Left hindlimb (tissue), 1 donor: ENCODE measurements at regions not wholly inside any gene's neighbourhood (a gene's known extent, or its start where the extent isn't known, plus 50 kb on each side); places are given as distances from the start of the nearest gene placed in this dataset.

Experiments
- DNase-seq: peaks from one replicate; pipeline ENCODE4 v3.0.0-alpha.2; 2018

DNA sequence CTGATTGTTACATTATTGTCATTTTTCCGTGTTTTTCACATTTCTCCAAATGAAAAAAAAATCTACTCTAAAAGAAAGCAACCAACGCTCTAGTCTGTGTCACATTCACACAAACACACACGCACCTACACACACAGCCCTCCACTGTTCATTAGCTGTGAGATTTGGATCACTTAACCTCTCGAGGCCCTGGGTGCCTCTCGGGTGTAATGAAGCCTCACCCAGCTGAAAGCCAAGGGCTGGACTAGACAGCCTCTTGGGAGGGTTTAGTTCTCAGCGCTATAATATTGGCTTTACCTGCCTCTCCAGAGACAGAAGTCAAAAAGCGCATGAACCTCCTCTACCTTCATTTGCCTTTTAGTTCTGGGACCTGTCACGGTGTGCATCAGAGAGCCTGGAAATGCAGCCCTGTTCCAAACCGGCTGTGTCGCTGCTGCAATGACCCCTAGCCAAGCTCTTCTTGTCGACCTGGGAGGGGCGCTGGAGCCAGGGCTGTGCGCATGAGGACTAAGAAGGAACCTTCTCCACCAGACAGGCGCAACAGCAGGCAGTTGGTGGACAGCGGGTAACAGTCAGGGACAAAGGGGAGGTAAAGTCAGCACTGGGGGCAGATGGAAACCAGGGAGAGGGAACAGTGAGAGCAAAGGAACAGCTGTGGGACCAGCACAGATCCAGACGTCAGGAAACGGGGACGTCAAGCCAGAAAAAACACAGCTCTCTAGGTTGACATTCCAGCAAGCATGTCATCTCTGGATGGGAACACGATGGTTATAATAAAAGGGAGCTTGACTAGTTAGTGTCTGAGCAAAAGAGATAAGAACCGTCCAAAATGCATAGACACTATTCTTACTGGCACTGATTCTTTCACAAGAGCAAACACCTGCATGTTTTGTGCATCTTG is 375.9 kb downstream of the EFNB2 start:
- no peak for DNase-seq

DNA sequence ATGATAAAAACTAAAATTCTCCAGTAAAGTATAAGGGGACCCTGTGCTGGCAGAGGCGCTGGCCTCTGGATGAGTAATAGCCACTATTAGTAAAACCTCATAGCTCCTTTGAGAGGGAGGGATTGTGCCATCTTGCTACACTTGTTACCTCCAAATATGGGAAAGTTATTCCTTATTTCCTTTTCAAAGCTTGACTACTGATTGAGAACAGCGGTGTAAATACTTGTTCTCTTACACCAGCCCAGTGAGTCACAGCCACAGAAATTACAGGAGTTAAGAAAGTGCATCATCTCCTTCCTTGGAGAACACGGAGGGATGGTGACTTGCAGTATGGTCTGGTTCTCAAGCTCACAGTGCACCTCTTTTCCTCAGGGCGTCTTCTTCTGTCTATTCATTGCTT is 379.0 kb downstream of the EFNB2 start:
- DNase-seq: no peak

DNA sequence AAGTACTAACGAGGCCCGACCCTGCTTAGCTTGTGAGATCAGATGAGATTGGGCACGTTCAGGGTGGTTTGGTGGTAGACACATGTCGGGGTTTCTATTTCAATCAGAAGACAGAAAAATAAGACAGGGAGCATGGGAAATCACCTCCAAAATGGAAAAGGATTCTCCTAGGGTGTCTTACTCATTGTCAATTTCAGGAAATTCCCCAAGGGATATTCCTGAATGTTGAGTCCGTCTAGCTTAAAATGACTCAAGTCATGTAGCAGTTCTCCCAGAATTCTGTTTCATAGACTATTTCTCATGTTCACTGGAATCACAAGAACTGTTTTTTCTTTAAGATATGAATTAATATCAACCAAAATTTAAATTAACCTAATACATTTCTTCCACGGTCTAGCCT is 380.1 kb downstream of the EFNB2 start:
- no peak for DNase-seq

DNA sequence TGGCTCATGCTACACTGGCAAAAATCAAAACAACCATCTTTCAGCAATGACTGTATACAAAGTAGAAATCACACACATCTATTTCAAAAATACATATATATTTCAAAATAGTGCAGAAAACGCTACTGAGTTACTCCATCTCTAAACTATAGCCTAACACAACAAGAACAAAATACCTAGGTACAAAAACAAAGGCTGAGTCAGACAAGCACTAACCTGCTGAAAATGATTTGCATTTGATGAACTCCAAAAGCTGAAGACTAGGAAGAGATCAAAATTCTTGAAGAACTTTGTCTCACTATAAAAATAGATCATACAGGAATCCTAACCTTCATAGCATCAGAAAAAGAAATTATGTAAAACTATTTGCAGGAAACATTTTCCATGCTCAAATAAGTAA is 381.6 kb downstream of the EFNB2 start:
- DNase-seq: no peak

DNA sequence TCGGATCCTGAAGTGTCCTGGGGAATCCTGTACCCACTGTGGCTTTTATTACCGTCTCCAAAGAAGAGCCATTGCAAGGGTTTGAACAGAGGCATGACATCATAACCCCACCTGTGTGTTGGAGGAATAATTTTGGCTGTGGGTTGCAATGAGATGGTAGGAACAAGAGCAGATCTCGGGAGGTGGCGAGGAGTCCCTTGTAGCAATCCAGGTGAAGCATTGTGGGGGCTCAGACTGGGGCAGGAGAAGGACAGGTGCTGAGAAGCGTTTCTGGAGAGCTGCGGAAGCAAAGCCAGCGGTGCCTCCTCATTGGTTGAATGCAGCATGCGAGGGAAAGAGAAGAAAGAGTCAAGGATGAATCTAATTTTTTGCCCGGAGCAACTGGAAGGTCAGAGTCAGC is 382.4 kb downstream of the EFNB2 start:
- no peak for DNase-seq

DNA sequence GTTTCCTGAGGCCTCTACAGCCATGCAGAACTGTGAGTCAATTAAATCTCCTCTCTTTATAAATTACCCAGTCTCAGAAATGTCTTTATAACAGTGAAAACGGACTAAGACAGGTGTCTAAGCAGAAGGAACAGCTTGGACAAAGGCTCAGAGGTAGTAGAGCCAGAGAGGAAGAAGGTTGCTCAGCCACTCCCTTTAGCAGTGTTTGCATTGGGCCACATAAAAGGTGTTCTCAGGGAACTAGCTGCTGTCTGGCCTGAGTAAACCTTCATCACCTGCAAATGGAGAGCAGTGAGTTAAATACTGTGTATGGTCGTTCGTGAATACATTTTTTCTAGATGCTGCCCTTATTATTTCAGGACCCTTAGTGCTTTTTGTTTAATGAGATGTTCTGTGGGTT is 383.4 kb downstream of the EFNB2 start:
- DNase-seq: no peak

DNA sequence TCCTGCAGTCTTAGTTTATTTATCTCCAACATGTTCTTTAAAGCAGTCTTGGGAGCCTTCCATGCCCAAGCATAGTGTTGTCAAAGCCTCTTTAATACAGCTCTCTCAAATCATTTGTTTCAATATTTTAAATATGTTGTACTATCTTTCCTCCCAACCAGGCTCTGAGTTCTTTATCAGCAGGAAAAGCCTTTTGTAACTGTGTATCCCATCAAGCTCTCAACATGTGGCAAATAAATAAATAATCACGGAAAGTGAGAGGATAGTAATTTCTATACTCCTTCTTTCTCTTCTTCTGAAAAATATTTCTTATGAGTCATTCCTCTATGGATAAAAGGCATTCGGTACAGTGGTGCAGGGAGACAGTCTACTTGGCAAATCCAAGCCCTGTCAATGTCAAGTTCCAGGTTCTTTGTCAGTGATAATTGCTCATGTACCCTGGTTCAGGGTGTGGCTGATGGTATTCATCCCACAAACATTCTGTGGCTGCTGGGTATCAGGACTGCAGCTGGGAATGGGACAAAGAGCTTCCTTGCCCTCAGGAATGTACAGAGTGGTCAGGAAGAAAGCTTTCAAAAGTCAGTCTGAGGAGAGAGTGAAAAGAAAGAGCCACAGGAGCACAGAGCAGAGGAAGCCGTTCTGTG is 384.3 kb downstream of the EFNB2 start:
- no peak for DNase-seq

DNA sequence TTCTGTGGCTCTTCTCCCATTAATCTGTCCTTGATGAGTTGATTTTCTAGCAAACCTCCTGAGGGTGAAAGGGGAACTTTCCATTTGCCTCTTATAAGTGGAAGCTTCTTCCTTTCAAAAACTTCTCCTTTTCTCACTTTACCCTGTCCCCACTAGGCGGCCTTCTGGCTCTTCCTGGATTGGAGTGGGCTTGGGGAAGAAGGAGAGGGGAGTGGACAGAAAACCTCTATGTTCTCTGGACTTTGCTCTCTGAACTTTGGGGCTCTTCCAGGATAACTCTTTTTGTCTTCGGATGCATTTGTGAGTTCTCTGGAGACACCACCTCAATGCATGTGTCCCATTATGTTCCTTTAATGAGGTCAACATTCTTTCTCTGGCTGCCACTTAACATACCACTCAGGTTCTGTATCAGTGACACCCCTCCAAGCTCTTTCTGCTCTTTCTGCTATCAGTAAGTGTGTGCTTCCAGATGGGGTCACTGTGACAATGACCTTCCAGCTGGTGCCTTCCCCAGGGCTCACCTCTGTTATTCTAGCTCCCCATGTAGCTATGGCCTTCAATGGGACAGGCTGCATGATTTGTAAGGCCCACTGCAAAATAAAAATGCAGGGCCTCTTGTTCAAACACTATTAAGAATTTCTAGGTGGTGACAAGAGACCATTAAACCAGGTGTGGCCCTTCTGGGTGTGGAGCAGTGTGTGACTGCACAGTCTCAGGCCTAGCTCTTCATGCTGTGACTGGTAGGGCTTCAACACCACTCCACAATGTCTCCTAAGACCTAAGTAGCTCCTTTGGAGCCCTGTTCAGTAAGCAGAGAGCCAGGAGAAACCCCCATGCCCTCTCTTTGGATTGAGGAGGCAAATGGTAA is 389.2 kb downstream of the EFNB2 start:
- DNase-seq: no peak

DNA sequence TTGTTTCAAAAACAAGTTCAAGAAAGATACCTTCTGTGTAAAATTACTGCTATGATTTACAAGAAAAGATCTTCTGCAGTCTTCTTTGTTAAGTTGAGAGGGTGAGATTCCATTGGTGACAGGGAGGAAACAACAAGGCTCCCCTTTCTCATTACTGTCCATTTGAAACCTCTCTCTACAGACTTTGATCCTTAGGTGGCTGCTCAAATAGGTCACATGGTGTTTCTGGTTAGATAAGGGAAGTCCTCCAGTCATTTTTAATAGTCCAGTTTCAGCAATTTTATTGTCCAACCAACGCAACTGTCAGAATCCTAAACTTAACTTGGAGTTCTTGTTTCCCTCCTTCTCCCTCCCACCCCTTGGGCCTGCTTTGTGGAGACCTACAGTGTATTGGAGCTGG is 390.4 kb downstream of the EFNB2 start:
- no peak for DNase-seq

DNA sequence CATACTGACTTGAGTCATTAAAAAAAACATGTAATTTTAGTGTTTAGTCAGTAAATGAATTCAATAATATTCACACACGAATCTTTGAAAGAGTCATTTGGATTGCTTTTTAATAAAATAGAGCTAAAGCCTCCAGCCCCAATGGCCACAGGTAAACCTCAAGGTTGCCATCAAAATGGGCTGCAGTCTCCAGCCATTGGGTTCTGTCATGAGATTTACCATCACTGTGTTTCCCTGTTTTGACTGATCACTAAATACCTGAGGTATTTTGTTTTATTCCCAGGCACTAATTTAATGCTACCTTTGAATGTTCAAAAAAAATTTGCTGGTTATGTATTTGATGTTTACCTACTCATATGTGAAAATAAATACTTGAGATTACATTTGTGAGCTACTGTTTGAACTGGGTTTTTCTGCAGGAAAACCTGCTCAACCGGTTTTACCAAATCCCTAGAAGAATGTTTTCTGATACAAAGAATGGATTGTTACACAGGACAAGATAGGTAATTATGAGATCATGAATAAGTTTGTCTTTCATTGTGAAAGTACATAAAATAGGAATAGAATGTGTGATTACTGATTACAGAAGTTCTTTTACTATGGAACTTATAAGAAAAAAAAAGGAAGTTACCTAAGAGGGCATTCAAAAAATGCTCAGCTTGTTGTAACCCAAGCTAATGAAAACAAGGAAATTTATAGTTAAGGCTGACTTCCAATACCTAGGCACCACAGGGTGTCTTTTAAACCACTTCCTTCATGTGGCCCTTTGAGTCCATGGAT is 391.3 kb downstream of the EFNB2 start:
- DNase-seq: no peak

DNA sequence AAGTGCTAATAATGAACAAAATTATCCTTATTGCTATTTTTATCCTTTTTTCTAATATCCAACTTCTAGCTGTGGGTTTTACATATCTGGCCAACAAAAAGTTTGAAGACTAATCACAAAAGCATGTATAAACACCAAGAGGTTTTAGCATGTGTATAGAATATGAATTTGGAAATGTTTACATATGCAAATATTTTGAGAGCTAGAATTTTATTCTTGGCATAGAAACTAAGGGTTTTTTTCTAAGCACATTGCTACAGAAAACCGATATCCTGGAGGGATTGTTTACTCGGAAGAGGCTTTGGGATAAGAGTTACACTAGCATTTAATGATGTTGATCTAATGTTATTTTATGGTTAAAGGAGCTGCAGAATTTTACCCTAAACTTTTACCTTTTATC is 392.1 kb downstream of the EFNB2 start:
- DNase-seq: no peak

DNA sequence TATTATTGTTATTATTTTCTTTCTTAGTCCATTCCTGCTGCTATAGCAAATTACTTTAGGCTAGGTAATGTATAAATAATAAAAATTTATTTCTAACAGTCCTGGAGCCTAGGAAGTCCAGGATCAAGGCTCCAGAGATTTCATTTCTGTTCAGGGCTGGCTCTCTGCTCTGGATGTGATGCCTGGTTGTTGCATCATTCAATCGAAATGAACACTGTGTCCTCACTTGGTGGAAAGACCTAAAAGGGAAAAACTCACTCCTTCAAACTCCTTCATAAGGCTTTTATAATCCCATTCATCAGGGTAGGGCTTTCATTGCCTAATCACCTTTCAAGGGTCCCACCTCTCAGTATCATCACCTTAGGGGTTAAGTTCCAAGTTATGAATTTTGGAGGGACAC is 395.0 kb downstream of the EFNB2 start:
- no peak for DNase-seq

DNA sequence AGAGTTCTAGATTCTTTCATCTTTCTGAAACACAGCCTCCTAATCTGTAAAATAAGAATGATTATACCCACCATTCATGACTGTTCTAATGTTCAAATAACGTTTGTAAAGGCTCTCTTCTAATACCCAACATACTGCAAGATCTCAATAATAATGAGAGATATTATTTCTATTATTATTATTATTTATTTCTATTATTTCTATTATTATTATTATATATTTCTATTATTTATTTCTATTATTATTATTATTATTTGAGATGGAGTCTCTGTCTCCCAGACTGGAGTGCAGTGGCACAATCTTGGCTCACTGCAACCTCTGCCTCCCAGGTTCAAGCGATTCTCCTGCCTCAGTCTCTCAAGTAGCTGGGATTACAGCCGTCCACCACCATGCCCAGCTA is 395.5 kb downstream of the EFNB2 start:
- no peak for DNase-seq

DNA sequence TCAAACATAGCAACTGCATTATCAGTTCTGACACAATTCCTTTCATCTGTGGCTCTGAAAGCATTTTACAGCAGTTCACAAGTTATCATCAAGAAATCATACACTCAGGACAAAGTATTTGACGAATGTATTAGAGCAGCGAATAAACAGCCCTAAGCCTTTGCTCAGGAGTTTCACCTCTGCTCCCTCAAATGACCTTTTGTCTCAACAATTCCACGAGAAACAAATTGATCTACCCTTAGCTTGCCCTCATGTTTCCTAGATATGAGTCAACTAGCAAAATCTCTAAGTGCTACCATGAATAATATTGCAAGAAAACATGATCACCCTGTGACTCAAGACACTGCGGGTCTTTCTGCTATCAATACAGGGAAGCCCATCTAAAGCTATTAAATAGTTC is 396.1 kb downstream of the EFNB2 start:
- DNase-seq: no peak

DNA sequence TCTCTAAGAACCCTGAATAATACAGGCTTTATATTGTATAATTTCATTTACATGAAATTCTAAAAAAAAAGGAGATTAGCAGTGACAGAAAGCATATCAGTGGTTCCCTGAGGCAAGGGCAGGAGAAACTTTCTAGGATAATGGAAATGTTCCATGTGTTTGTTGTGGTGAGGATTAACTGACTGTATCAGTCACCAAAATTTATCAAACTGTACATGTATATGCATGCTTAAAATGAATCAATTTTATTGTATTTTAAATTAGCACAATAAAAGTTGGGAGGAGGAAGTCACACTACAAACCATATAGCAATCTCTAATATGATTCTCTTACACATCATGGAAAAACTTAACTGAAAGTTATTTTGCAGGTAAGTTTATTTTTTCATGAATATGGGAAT is 396.8 kb downstream of the EFNB2 start:
- no peak for DNase-seq

DNA sequence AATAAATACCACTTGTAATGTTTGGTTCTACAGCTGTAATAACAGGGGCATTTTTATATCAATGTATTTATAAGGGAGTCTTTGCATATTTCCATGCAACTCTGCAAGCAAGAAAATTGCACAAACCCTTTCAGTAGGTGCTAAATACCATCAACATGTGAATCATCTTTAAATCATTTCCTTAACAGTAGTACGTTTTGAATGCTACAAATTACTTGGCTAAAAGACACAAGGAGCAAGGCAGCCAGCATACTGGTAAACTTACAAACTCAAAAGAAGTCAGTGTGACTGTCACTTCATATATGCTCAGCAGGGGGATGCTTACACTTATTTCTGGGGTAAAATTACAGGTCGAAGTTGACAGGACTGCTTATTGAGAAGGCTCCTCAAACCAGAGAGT is 402.4 kb downstream of the EFNB2 start:
- DNase-seq: no peak

DNA sequence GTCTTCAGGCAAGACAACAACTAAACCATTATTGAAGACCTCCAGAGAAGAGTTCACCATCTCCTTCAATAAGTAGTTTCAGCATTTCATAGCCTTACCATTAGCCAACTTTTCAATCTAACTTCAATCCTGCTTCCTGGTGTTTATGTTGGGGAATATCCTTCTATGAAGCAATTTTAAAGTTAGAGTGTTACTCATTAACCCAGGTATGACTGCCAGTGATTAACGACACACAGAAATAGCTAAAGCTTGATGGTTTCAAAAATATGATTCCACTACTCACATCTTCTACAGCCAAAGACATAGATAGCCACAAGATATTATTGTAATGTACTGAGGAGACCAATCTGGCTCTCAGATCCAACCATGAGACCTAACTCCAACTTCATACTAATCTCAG is 403.2 kb downstream of the EFNB2 start:
- DNase-seq: no peak

DNA sequence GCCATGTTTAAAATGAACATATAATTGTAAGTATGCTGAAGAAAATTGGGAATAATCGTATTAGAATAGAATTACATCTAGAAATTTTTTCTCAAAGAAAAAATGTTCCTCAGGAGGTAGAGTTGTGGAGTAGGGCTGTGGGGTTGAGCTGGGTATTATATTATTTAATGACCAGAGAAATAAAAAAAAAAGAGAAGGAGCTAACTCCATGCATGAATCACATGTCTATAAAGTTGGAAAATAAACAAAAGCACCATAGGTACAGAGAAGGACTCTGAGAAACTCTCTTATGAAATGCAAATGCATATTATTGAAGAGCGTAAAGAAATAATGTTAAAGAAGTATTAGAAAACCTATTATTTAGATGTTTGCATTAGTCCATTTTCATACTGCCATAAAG is 405.5 kb downstream of the EFNB2 start:
- DNase-seq: no peak

DNA sequence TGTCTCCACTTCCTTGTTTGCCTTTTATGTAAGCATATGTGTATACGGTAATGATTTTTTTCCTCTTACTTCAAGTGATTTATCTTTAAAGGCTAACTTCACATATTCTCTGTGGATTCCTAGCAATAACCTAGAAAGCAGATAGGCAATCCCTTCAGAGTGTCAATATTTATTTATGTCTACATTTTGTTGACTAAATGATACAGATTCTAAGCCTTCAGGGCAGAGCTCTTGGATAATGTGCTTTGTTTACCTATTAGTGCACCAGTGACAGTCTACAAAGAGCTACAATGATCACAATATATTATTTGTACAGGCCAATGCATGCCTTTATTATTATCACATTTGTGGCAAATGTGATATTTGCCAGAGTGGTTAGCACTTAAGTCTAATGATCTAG is 406.2 kb downstream of the EFNB2 start:
- no peak for DNase-seq

DNA sequence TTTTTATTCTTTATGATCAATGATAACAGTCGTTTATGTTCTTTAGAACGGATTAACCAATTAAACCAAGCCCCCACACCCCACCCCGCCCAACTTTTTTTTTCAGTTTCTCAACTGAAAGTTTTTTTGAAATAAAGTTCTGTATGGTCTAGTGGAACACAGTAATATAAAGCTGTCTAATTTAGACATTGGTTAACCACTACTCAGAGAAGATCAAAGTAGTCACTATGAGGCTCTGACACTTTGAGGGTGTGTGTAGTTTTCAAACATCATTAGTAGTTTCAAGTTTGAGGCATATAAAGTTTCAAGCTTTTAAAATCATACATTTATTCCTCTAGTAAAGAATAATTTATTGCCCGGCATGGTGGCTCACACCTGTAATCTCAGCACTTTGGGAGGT is 413.2 kb downstream of the EFNB2 start:
- no peak for DNase-seq

DNA sequence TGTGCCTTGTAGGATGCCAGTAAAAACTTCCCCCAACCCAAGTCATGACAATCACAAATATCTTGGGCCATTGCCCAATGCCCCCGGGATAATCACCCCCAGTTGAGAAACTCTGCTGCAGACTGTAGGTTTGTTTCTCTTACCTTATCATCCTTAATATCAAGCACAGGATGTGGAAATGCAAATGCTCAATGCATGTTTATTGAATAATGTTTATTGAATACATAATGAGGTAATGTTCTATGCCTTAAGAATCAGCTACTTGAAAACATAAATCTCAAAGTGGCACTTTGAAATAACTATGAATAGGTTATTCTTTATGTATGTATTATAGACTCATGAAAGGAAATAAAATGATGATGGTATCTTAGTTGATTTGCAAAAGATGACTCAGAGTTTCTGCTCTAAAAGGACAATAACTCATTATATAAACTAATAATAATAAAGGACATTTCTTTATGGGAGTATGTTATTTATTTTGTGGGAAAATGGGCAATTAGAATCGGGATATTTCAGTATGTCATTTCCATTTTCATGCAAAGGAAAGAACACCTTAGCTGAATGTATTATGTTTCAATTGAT is 414.2 kb downstream of the EFNB2 start:
- DNase-seq: no peak

DNA sequence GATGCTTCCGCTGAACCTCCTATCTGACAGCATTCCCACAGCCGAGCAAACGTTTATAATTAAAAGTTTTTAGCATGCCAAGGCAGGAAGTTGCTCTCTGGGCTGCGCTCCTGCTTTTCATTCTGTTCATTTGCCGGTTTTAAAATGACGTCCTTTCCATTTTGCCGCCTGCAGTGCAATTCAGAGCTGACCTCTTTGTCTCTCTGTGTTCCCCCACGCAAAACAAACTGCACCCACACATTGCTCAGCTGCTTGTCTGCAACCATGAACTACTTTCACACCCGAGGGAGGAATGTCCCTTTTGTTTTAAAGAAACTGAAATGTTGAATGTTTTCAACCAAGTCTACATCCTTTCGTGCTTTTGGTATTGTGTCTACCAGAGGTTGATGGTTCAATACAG is 416.5 kb downstream of the EFNB2 start:
- DNase-seq: no peak

DNA sequence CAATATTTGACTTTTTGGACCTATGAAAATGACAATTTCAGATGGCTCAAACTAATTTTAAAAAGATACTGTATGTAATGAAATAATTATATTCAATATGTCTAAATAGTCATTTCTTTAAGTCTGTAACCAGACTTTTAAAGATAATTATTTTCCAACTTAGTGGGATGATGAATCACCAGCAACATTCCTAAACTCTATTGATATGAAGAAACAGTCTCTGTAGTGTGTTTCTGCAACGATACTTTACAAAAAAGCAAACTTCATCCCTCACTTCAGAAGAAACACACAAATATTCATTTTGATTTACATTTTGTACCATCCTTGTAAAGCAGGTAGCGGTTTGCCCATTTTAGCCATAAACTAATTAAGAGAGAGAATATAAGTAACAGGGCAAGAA is 417.4 kb downstream of the EFNB2 start:
- no peak for DNase-seq
